Endothelial cell of umbilical vein (primary cell): ENCODE measurements at regions not wholly inside any gene's neighbourhood (a gene's known extent, or its start where the extent isn't known, plus 50 kb on each side); places are given as distances from the start of the nearest gene placed in this dataset.

Experiments used
- BruUV-seq: library from RNA; stranded (reverse); fragments of 400-500 nt; replicated peaks from 2 replicates; lab custom pipeline; 2021; lab: Mats Ljungman, UMichigan
- CTCF ChIA-PET: fragments of 300-600, 350-600 bp; sonication (Branson Sonifier 250); formaldehyde crosslinking; loops from one replicate; lab custom pipeline; 2021; ENCODE audit warnings: antibody characterized with exemption, inconsistent platforms; lab: Charles Lee
- POLR2A ChIA-PET: fragments of 300-600, 350-600 bp; sonication (Branson Sonifier 250); formaldehyde crosslinking; loops from one replicate; lab custom pipeline; 2021; ENCODE audit warnings: antibody characterized with exemption, inconsistent platforms; lab: Charles Lee
- DNase-seq: peaks from one replicate; pipeline ENCODE4 v3.0.0-alpha.2; 2011; ENCODE audit warnings: low read depth, low spot score
- FAIRE-seq: peaks from 2 replicates; lab custom pipeline; 2011; peaks lifted over from hg19 to GRCh38; lab: Jason Lieb, UNC
- H2AFZ ChIP-seq: 2 replicates; pipeline ENCODE4 v1.6.0; 2012; ENCODE audit warnings: low read depth, low read length, control low read depth, inconsistent platforms
- H3K27ac ChIP-seq: 2 replicates; pipeline ENCODE4 v1.5.1; 2011; ENCODE audit warnings: low read depth, mild to moderate bottlenecking, control low read depth, low read length, moderate library complexity; ENCODE audit not compliant: insufficient read depth
- H3K27me3 ChIP-seq, 2 experiments: 2 replicates each; pipeline versions ENCODE4 v1.6.0 to v1.6.1; 2011; ENCODE audit warnings: low read length in 2 of 2, mixed read lengths in 1 of 2; ENCODE audit not compliant: control insufficient read depth in 2 of 2, insufficient read depth in 2 of 2
- H3K36me3 ChIP-seq, 2 experiments: 2 replicates in 1 of 2; 3 replicates in 1 of 2; pipeline ENCODE4 v1.5.1; 2011; ENCODE audit warnings: low read length in 2 of 2, mild to moderate bottlenecking in 1 of 2, moderate library complexity in 1 of 2; ENCODE audit not compliant: control insufficient read depth in 2 of 2, insufficient read depth in 2 of 2; ENCODE audit errors: extremely low read depth in 1 of 2
- H3K4me1 ChIP-seq: 3 replicates; pipeline ENCODE4 v1.5.1; 2011; ENCODE audit warnings: mild to moderate bottlenecking, low read length; ENCODE audit not compliant: control insufficient read depth, insufficient read depth; ENCODE audit errors: extremely low read depth
- H3K4me2 ChIP-seq: 2 replicates; pipeline ENCODE4 v1.6.1; 2011; ENCODE audit warnings: low read length, control low read depth, mixed read lengths; ENCODE audit not compliant: insufficient read depth
- H3K4me3 ChIP-seq, 3 experiments: fragments of 200-600 bp in 1 of 3; sonication (generic), shearing (Covaris generic) in 1 of 3; replicated peaks in 1 of 3; 2 replicates each; pipeline ENCODE4 v1.5.1; 2011 to 2016; ENCODE audit warnings: control low read depth in 3 of 3, low read length in 3 of 3, mild to moderate bottlenecking in 2 of 3, inconsistent platforms in 1 of 3, low read depth in 1 of 3, moderate library complexity in 1 of 3; ENCODE audit not compliant: insufficient read depth in 1 of 3
- H3K79me2 ChIP-seq: 2 replicates; pipeline ENCODE4 v1.6.0; 2012; ENCODE audit warnings: low read length, inconsistent platforms; ENCODE audit not compliant: control insufficient read depth, insufficient read depth
- H3K9ac ChIP-seq: replicated peaks from 2 replicates; pipeline ENCODE3; 2011; ENCODE audit warnings: low read length, control low read depth; ENCODE audit not compliant: insufficient read depth; ENCODE audit errors: extremely low read depth
- H3K9me1 ChIP-seq: replicated peaks from 3 replicates; pipeline ENCODE4 v1.6.0; 2011; ENCODE audit warnings: mild to moderate bottlenecking, low read length; ENCODE audit not compliant: control insufficient read depth, insufficient read depth; ENCODE audit errors: extremely low read depth
- H3K9me3 ChIP-seq: replicated peaks from 2 replicates; pipeline ENCODE4 v1.5.1; 2012; ENCODE audit warnings: low read length, inconsistent platforms; ENCODE audit not compliant: control insufficient read depth, insufficient read depth
- H4K20me1 ChIP-seq: replicated peaks from 2 replicates; pipeline ENCODE3; 2011; ENCODE audit warnings: mild to moderate bottlenecking, low read length; ENCODE audit not compliant: control insufficient read depth, insufficient read depth; ENCODE audit errors: extremely low read depth
- CTCF ChIP-seq, 2 donors: IDR thresholded peaks; 1 replicate in 1 of 2; 2 replicates in 1 of 2; pipeline ENCODE4 v1.5.1; 2011; ENCODE audit warnings: low read length in 2 of 2, mild to moderate bottlenecking in 2 of 2, moderate library complexity in 2 of 2, control low read depth in 1 of 2, inconsistent platforms in 1 of 2, low read depth in 1 of 2; ENCODE audit not compliant: insufficient read depth in 1 of 2; ENCODE audit errors: extremely low read depth in 1 of 2
- EZH2 ChIP-seq: IDR thresholded peaks from 2 replicates; pipeline ENCODE4 v1.6.1; 2012; ENCODE audit warnings: borderline replicate concordance, low read depth, mild to moderate bottlenecking, moderate library complexity, low read length, inconsistent platforms; ENCODE audit not compliant: severe bottlenecking
- FOS ChIP-seq: IDR thresholded peaks from 2 replicates; pipeline ENCODE4 v1.6.1; 2011; ENCODE audit warnings: mild to moderate bottlenecking, low read length, moderate library complexity, borderline replicate concordance; ENCODE audit not compliant: insufficient read depth
- GATA2 ChIP-seq: IDR thresholded peaks from 2 replicates; pipeline ENCODE4 v1.7.0; 2011; ENCODE audit warnings: low read depth, mild to moderate bottlenecking, moderate library complexity, mixed read lengths, low read length; ENCODE audit not compliant: insufficient read length, insufficient read depth
- JUN ChIP-seq: IDR thresholded peaks from 2 replicates; pipeline ENCODE4 v1.6.1; 2011; ENCODE audit warnings: borderline replicate concordance, low read depth; ENCODE audit not compliant: insufficient read length, insufficient read depth
- MAX ChIP-seq: IDR thresholded peaks from 2 replicates; pipeline ENCODE4 v1.6.1; 2011; ENCODE audit not compliant: insufficient read depth, insufficient read length
- MYC ChIP-seq: IDR thresholded peaks from one replicate; pipeline ENCODE4 v1.6.1; 2011; ENCODE audit warnings: mild to moderate bottlenecking, low read depth, low read length
- POLR2A ChIP-seq: IDR thresholded peaks from 2 replicates; pipeline ENCODE4 v1.6.1; 2012; ENCODE audit warnings: low read depth, mild to moderate bottlenecking, control low read depth, low read length
- POLR2AphosphoS5 ChIP-seq: IDR thresholded peaks from 2 replicates; pipeline ENCODE4 v1.6.1; 2012; ENCODE audit warnings: low read depth, mild to moderate bottlenecking, control low read depth, low read length, moderate library complexity; ENCODE audit not compliant: insufficient read depth
- dilution Hi-C: fragments of 300-500 bp; cut with MboI; formaldehyde crosslinking; loops from one replicate; pipeline ENCODE4 v1.15.0; 2019; ENCODE audit warnings: low sequenced_read_pairs; ENCODE audit not compliant: extremely low pct_ligation_motif_present
- intact Hi-C: fragments of 100-400 bp; cut with micrococcal nuclease; formaldehyde crosslinking; loops from one replicate; pipeline ENCODE4 v1.10.0; 2022

GRCh38 chr21:15549671-15550070 is 180.1 kb upstream of the USP25 start:
- POLR2A ChIA-PET: no interaction called here
- Histone ChIP-seq H3K9ac (no peak overlapping the region), H3K4me1 (no peaks in the 10 kb centered on the region), H3K79me2 (no peaks in the 10 kb centered on the region), H3K36me3 (no peaks in the 10 kb centered on the region), H3K4me2 (no peak overlapping the region), H4K20me1 (no peaks in the 10 kb centered on the region), H3K27me3 (peaks cover 2 to 5% of the 10 kb centered on the region in 2 experiments), H2AFZ (no peak overlapping the region), H3K9me3 (no peaks in the 10 kb centered on the region), H3K4me3 (no peak overlapping the region), H3K27ac (no peak overlapping the region), H3K9me1 (no peaks in the 10 kb centered on the region)
- intact Hi-C loops: no loop called here
- FAIRE-seq (no peak), DNase-seq (no peak)
- TF ChIP-seq MYC (no peak), FOS (no peak), POLR2AphosphoS5 (no peak), GATA2 (no peak), POLR2A (no peak), MAX (no peak), CTCF (IDR thresholded peaks at IDR 0.05; ENCODE audit: extremely low read depth in 1 of 2, insufficient read depth in 1 of 2, low read depth in 1 of 2, low read length in 2 of 2) (no peak), EZH2 (no peak), JUN (no peak)
- dilution Hi-C loops: no loop called here
- BruUV-seq: no TSS peak
- CTCF ChIA-PET: no interaction called here
